NB4 (cell line): ENCODE measurements at regions not wholly inside any gene's neighbourhood (a gene's known extent, or its start where the extent isn't known, plus 50 kb on each side); places are given as distances from the start of the nearest gene placed in this dataset.

Experiments
- DNase-seq: peaks from one replicate; pipeline ENCODE4 v3.0.0; 2010; ENCODE audit warnings: low read depth
- H3K4me3 ChIP-seq: one replicate; pipeline ENCODE4 v1.5.1; 2011; ENCODE audit warnings: mild to moderate bottlenecking, low read depth, low read length, moderate library complexity
- MAX ChIP-seq: IDR thresholded peaks from 2 replicates; pipeline ENCODE4 v1.6.1; 2011; ENCODE audit warnings: low read depth, low read length
- MYC ChIP-seq: IDR thresholded peaks from 2 replicates; pipeline ENCODE4 v1.6.1; 2011; ENCODE audit warnings: low read depth, low read length
- POLR2A ChIP-seq: IDR thresholded peaks from 2 replicates; pipeline ENCODE4 v1.6.1; 2011; ENCODE audit warnings: mild to moderate bottlenecking; ENCODE audit not compliant: insufficient read length; ENCODE audit errors: extremely low read depth
- TF ChIP-seq, protein P1 (sequence below): IDR thresholded peaks from one replicate; pipeline ENCODE4 v1.5.1; 2012; ENCODE audit warnings: low read depth, low read length

- DNase-seq, result no peak
- no peak overlapping the region for H3K4me3 ChIP-seq
- TF ChIP-seq MAX (no peak), POLR2A (no peak), MYC (no peak)
Observed at GRCh38 chr5:86862093-86862492, 244.4 kb downstream of the COX7C start.

DNA sequence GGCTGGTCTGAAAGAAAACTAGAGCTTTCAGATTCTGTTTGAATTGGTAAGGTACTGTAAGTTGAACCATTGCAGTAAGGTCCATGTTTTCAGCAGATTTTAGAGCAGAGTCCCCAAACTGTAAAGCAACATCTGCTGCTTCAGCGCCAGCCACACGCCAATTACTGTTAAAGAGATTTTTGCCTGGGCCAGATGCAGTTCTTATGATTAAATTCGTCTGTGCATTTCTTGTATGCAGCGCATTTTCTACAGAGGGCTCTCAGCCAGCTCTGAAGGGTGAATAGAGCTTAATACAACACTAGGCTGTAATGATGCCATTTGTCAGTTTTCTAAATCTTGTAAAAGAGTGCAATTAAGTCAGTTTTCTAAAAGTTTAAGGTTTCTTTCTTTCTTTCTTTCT is 246.3 kb downstream of the COX7C start:
- no peak overlapping the region for H3K4me3 ChIP-seq
- no peak for TF ChIP-seq POLR2A
- TF ChIP-seq MYC, result no peak
- TF ChIP-seq, protein P1, sequence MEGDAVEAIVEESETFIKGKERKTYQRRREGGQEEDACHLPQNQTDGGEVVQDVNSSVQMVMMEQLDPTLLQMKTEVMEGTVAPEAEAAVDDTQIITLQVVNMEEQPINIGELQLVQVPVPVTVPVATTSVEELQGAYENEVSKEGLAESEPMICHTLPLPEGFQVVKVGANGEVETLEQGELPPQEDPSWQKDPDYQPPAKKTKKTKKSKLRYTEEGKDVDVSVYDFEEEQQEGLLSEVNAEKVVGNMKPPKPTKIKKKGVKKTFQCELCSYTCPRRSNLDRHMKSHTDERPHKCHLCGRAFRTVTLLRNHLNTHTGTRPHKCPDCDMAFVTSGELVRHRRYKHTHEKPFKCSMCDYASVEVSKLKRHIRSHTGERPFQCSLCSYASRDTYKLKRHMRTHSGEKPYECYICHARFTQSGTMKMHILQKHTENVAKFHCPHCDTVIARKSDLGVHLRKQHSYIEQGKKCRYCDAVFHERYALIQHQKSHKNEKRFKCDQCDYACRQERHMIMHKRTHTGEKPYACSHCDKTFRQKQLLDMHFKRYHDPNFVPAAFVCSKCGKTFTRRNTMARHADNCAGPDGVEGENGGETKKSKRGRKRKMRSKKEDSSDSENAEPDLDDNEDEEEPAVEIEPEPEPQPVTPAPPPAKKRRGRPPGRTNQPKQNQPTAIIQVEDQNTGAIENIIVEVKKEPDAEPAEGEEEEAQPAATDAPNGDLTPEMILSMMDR, result no peak
- TF ChIP-seq MAX, result no peak
- no peak for DNase-seq

DNA sequence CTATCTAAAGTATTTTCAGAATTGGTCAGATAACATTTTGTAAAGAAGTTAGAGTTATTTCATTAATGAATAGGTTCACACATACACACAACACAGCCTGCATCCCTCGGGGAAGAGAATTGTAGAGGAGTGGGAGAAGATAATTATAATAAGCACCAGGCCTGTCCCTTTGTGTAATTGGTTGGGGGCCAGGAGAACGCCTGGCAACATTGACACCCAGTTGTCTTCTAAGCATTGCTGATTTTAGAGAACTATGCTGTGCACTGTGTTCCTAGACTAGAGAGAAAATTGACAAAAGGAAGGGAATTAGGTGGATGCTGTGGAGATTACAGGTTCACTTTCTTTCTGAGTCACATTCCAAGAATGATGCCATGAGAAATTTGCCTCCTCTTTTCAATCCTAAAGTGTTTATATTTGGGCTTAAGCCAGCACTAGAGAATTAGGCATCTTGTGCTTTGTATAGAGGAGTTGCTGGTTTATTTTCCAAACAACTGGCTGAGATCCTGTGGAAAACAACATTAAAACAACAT is 247.6 kb downstream of the COX7C start:
- no peak overlapping the region for H3K4me3 ChIP-seq
- DNase-seq, result no peak
- TF ChIP-seq, protein P1, result no peak
- TF ChIP-seq MAX (no peak), MYC (no peak), POLR2A (no peak)

DNA sequence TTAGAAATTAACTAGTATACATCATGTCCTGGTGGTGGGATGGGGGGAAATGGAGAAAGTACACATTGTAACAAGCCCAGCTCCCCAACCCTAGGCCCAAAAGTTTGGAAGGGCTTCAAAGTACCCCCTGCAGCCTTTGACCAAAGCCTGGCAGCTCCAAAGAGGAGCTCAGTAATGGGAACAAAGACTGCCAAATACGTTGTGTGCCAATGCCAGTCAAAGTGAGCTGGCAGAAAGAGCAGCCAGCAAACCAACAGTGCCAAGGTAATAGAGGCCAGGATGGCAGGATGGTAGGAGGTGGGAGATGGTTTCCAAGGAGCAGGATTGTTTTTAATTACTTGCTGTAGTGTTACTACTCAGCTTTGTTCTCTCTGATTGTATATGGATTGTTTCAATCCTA is 248.3 kb downstream of the COX7C start:
- no peak for DNase-seq
- no peak overlapping the region for H3K4me3 ChIP-seq
- TF ChIP-seq MYC (no peak), MAX (no peak), POLR2A (no peak)
- TF ChIP-seq, protein P1, result no peak

DNA sequence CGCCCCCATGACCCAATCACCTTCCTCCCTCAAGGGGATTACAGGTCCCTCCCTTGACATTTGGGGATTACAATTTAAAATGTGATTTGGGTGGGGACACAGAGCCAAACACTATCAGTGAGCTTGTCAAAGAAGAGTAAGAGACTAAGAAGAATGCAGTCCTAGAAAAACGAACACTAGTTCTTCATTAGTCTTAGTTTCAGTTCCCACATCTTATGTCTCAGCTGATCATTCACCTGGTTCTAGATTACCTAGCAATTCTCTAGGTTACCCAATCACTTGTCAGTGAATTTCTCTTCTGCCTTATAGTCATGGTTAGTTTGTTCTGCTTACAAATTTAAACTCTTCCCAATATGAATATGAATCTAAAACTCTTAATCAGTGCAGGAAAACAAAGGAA is 251.5 kb downstream of the COX7C start:
- TF ChIP-seq POLR2A, result no peak
- TF ChIP-seq MYC, result no peak
- H3K4me3 ChIP-seq, result no peak overlapping the region
- DNase-seq, result no peak

- no peak for TF ChIP-seq POLR2A
- TF ChIP-seq, protein P1, result no peak
- TF ChIP-seq MYC, result no peak
- TF ChIP-seq MAX, result no peak
- no peak for DNase-seq
- H3K4me3 ChIP-seq, result no peak overlapping the region
Observed at GRCh38 chr5:86875539-86875938, 257.8 kb downstream of the COX7C start.

DNA sequence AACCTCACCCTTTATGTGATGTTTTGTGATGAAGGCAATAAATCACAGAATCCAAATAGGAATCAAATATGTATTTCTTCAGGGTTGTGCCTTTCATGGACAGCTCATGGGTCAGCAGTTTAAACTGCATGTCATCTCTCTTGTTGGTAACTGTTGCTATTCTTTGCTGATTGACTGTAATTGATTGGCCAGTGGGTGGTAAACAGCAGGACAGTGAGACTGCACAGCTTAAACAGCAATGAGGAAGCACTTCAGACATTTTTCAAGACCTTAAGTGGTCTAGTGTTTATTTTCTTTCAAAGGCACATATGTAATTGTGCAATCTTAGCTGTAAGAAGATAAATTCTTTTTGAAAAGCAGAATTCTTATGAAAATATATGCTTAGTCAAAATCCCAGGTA is 260.5 kb downstream of the COX7C start:
- no peak overlapping the region for H3K4me3 ChIP-seq
- TF ChIP-seq MYC (no peak), MAX (no peak), POLR2A (no peak)
- TF ChIP-seq, protein P1, result no peak
- DNase-seq, result no peak
